ENCODE measurements at regions not wholly inside any gene's neighbourhood (a gene's known extent, or its start where the extent isn't known, plus 50 kb on each side); places are given as distances from the start of the nearest gene placed in this dataset.
A peak's percentile ranks its signal among the peaks of the same experiment; 100 is the strongest.
"Not testable (repeated sequence)": the region's sequence is repeated elsewhere in the genome, so short reads cannot be mapped to it uniquely, and the experiment has no call there.

GRCh38 chrX:130539721-130540321 lies 138.0 kb downstream of the RBMX2 start:
- ATAC-seq: peak; percentile 94
- TF ChIP-seq ZNF8 (CRISPR knock-in tag; IDR thresholded peaks at IDR 0.05): no peak
- no peak for TF ChIP-seq SNAI2 (CRISPR knock-in tag; IDR thresholded peaks at IDR 0.05)
- no peak for TF ChIP-seq ESRRG (CRISPR knock-in tag; IDR thresholded peaks at IDR 0.05)
- no peak for TF ChIP-seq TOX (CRISPR knock-in tag; IDR thresholded peaks at IDR 0.05; ENCODE audit: borderline replicate concordance)
- no peak for TF ChIP-seq TCF4 (CRISPR knock-in tag; IDR thresholded peaks at IDR 0.05; ENCODE audit: borderline replicate concordance)
- no peak for TF ChIP-seq ZFP30 (CRISPR knock-in tag; IDR thresholded peaks at IDR 0.05)
- TF ChIP-seq POU6F1 (CRISPR knock-in tag; IDR thresholded peaks at IDR 0.05; ENCODE audit: borderline replicate concordance, low read depth): no peak
- no peak for TF ChIP-seq OSR1 (CRISPR knock-in tag; IDR thresholded peaks at IDR 0.05)
- TF ChIP-seq ARNTL (CRISPR knock-in tag; IDR thresholded peaks at IDR 0.05; ENCODE audit: borderline replicate concordance, low read depth): no peak
- TF ChIP-seq ZNF565 (CRISPR knock-in tag; conservative IDR thresholded peaks at IDR 0.05; ENCODE audit: low read depth): no peak
- TF ChIP-seq PATZ1 (CRISPR knock-in tag; IDR thresholded peaks at IDR 0.05; ENCODE audit: borderline replicate concordance): no peak
- TF ChIP-seq GLIS3 (CRISPR knock-in tag; IDR thresholded peaks at IDR 0.05): no peak
- no peak for TF ChIP-seq BACH2 (CRISPR knock-in tag; IDR thresholded peaks at IDR 0.05; ENCODE audit: borderline replicate concordance)
- TF ChIP-seq ZNF70 (CRISPR knock-in tag; IDR thresholded peaks at IDR 0.05): no peak
- TF ChIP-seq ISL1 (CRISPR knock-in tag; IDR thresholded peaks at IDR 0.05): no peak
- TF ChIP-seq CREB5 (CRISPR knock-in tag; IDR thresholded peaks at IDR 0.05; ENCODE audit: low read depth): no peak

GRCh38 chrX:130543603-130544325 lies 142.0 kb downstream of the RBMX2 start:
- no peak for ATAC-seq
- TF ChIP-seq ARNTL (CRISPR knock-in tag; IDR thresholded peaks at IDR 0.05; ENCODE audit: borderline replicate concordance, low read depth) (no peak), GLIS3 (CRISPR knock-in tag; IDR thresholded peaks at IDR 0.05) (no peak), POU6F1 (CRISPR knock-in tag; IDR thresholded peaks at IDR 0.05; ENCODE audit: borderline replicate concordance, low read depth) (no peak), ZNF70 (CRISPR knock-in tag; IDR thresholded peaks at IDR 0.05) (no peak), ISL1 (CRISPR knock-in tag; IDR thresholded peaks at IDR 0.05) (no peak), CREB5 (CRISPR knock-in tag; IDR thresholded peaks at IDR 0.05; ENCODE audit: low read depth) (no peak), BACH2 (CRISPR knock-in tag; IDR thresholded peaks at IDR 0.05; ENCODE audit: borderline replicate concordance) (no peak)

- TF ChIP-seq POU6F1 (CRISPR knock-in tag; IDR thresholded peaks at IDR 0.05; ENCODE audit: borderline replicate concordance, low read depth): no peak
- TF ChIP-seq ZNF70 (CRISPR knock-in tag; IDR thresholded peaks at IDR 0.05): no peak
- no peak for TF ChIP-seq CREB5 (CRISPR knock-in tag; IDR thresholded peaks at IDR 0.05; ENCODE audit: low read depth)
- TF ChIP-seq ZFP30 (CRISPR knock-in tag; IDR thresholded peaks at IDR 0.05): no peak
- TF ChIP-seq BACH2 (CRISPR knock-in tag; IDR thresholded peaks at IDR 0.05; ENCODE audit: borderline replicate concordance): no peak
- TF ChIP-seq RARB (CRISPR knock-in tag; IDR thresholded peaks at IDR 0.05): no peak
- no peak for TF ChIP-seq ESRRG (CRISPR knock-in tag; IDR thresholded peaks at IDR 0.05)
- no peak for TF ChIP-seq TSHZ2 (CRISPR knock-in tag; IDR thresholded peaks at IDR 0.05)
- TF ChIP-seq ZC3H10 (CRISPR knock-in tag; IDR thresholded peaks at IDR 0.05): no peak
- TF ChIP-seq ZFP3 (CRISPR knock-in tag; IDR thresholded peaks at IDR 0.05): no peak
- ATAC-seq: no peak
These were observed 144.0 kb downstream of the RBMX2 start for GRCh38 chrX:130545796-130546195.

GRCh38 chrX:130549382-130549781 lies 147.6 kb downstream of the RBMX2 start:
- ATAC-seq: not testable (repeated sequence)
